ENCODE measurements at regions not wholly inside any gene's neighbourhood (a gene's known extent, or its start where the extent isn't known, plus 50 kb on each side); places are given as distances from the start of the nearest gene placed in this dataset.

DNA sequence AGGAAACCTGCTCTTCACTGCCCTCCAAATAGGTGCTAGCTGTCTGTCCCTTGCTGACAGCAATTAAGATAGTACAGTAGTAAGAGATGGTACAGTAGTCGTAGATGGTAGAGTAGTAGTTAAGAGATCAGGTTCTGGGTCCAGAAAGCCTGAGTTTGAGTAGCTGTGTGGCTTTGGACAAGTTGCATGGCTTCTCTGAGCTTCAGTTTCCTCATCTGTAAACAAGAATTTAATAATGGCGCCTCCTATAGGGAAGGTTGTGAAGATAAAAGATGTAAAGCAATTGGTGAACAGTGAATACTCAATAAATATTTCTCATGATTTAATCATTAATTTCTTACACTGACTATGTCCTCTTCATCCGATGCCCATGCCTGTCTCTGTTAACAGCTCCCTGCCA is 86.9 kb upstream of the BCL6 start (continued):
- TF ChIP-seq, protein P1, sequence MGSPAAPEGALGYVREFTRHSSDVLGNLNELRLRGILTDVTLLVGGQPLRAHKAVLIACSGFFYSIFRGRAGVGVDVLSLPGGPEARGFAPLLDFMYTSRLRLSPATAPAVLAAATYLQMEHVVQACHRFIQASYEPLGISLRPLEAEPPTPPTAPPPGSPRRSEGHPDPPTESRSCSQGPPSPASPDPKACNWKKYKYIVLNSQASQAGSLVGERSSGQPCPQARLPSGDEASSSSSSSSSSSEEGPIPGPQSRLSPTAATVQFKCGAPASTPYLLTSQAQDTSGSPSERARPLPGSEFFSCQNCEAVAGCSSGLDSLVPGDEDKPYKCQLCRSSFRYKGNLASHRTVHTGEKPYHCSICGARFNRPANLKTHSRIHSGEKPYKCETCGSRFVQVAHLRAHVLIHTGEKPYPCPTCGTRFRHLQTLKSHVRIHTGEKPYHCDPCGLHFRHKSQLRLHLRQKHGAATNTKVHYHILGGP (tag by site-specific recombination; IDR thresholded peaks at IDR 0.05): no peak
- TF ChIP-seq, protein P2, sequence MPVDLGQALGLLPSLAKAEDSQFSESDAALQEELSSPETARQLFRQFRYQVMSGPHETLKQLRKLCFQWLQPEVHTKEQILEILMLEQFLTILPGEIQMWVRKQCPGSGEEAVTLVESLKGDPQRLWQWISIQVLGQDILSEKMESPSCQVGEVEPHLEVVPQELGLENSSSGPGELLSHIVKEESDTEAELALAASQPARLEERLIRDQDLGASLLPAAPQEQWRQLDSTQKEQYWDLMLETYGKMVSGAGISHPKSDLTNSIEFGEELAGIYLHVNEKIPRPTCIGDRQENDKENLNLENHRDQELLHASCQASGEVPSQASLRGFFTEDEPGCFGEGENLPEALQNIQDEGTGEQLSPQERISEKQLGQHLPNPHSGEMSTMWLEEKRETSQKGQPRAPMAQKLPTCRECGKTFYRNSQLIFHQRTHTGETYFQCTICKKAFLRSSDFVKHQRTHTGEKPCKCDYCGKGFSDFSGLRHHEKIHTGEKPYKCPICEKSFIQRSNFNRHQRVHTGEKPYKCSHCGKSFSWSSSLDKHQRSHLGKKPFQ (tag by site-specific recombination; IDR thresholded peaks at IDR 0.05): no peak
- no peak for TF ChIP-seq ZNF16 (tag by site-specific recombination; IDR thresholded peaks at IDR 0.05; ENCODE audit: low read depth)

DNA sequence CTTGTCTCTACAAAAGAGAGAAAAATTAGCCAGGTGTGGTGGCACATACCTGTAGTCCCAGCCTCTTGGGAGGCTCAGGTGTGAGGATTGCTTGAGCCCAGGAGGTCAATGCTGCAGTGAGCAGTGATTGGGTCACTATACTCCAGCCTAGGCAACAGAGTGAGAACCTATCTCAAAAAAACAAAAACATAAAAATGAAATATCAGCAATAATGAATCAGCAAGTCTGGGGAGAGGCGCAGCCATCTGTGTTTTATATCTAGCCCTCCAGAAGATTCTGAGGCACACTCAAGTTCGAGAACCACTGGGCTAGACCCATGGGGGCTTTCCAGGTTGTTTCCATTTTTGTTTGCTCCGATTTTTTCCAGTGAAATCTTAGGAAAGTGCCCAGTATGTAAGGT is 88.1 kb upstream of the BCL6 start:
- no peak for TF ChIP-seq INSM2 (tag by site-specific recombination; IDR thresholded peaks at IDR 0.05)
- no peak for TF ChIP-seq FEZF1 (tag by site-specific recombination; IDR thresholded peaks at IDR 0.05)
- no peak for TF ChIP-seq SCRT1 (tag by site-specific recombination; IDR thresholded peaks at IDR 0.05; ENCODE audit: borderline replicate concordance)
- no peak for TF ChIP-seq ZNF366 (tag by site-specific recombination; conservative IDR thresholded peaks at IDR 0.05)
- TF ChIP-seq, protein P3, sequence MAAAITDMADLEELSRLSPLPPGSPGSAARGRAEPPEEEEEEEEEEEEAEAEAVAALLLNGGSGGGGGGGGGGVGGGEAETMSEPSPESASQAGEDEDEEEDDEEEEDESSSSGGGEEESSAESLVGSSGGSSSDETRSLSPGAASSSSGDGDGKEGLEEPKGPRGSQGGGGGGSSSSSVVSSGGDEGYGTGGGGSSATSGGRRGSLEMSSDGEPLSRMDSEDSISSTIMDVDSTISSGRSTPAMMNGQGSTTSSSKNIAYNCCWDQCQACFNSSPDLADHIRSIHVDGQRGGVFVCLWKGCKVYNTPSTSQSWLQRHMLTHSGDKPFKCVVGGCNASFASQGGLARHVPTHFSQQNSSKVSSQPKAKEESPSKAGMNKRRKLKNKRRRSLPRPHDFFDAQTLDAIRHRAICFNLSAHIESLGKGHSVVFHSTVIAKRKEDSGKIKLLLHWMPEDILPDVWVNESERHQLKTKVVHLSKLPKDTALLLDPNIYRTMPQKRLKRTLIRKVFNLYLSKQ (tag by site-specific recombination; IDR thresholded peaks at IDR 0.05; ENCODE audit: borderline replicate concordance): no peak
- TF ChIP-seq HOXD13 (CRISPR knock-in tag; IDR thresholded peaks at IDR 0.05; ENCODE audit: borderline replicate concordance): no peak
- no peaks in the 10 kb centered on the region for H3K4me1 ChIP-seq (ENCODE audit: control insufficient read depth, insufficient read depth, low read length)
- no peaks in the 10 kb centered on the region for H3K36me3 ChIP-seq (ENCODE audit: control insufficient read depth in 2 of 2, insufficient read depth in 1 of 2, low read length in 2 of 2)
- POLR2A ChIA-PET: no interaction called here
- no peaks in the 10 kb centered on the region for H3K9me3 ChIP-seq (ENCODE audit: control insufficient read depth, insufficient read depth, low read depth, low read length)
- no peak overlapping the region for H3K4me3 ChIP-seq (ENCODE audit: low read depth, low read length)
- no peak overlapping the region for H3K27ac ChIP-seq (ENCODE audit: extremely low read depth, low read depth, low read length)
- CTCF ChIA-PET: no interaction called here

DNA sequence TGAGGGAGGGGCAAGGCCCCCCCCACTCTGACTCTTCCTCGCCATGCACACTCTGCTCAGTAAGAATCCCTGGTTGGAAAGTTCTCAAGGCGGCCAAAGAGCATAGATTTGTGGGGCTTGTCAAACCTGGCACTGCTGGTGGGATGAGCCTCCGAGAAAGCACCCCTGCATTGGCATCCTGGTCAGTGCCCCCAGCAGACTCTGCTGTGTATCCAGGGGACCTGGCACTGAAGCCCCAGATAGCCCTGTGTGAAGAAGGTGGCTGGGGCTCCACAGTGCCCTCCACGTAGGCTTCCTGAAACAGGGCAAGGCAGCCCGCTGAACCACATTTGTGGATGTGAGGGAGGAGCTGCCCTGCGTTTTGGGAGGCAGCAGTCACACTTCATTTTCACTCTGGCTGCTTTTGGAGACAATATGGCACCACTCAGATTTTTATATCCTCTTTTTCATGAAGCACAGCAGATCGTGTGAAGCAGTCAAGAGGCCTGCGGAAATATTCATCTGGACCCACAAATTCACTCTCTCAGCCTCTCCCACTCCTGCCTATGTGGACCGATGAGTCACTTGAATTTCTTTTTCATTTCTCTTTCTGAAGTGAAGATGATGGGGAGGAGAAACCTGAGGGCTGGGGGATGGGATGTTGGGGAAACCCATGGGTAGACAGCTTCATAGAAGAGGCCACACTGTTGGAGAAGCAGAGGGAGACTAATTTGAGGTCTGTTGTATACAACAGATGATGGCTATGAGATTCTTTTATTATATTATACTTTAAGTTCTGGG is 88.7 kb upstream of the BCL6 start:
- ChIA-PET POLR2A (no interaction called here), CTCF (no interaction called here)
- Histone ChIP-seq H3K4me1 (ENCODE audit: control insufficient read depth, insufficient read depth, low read length) (no peaks in the 10 kb centered on the region), H3K4me3 (ENCODE audit: low read depth, low read length) (no peak overlapping the region), H3K36me3 (ENCODE audit: control insufficient read depth in 2 of 2, insufficient read depth in 1 of 2, low read length in 2 of 2) (no peaks in the 10 kb centered on the region), H3K9me3 (ENCODE audit: control insufficient read depth, insufficient read depth, low read depth, low read length) (no peaks in the 10 kb centered on the region), H3K27ac (ENCODE audit: extremely low read depth, low read depth, low read length) (no peak overlapping the region)
- TF ChIP-seq ZNF791 (tag by site-specific recombination; IDR thresholded peaks at IDR 0.05) (no peak), BCL11B (tag by site-specific recombination; IDR thresholded peaks at IDR 0.05; ENCODE audit: low read depth) (no peak), KLF7 (tag by site-specific recombination; IDR thresholded peaks at IDR 0.05; ENCODE audit: borderline replicate concordance) (no peak), PBX3 (CRISPR knock-in tag; IDR thresholded peaks at IDR 0.05) (no peak), ZNF488 (tag by site-specific recombination; IDR thresholded peaks at IDR 0.05) (no peak), INSM2 (tag by site-specific recombination; IDR thresholded peaks at IDR 0.05) (no peak), ZNF214 (tag by site-specific recombination; IDR thresholded peaks at IDR 0.05; ENCODE audit: borderline replicate concordance) (no peak), ZNF221 (tag by site-specific recombination; IDR thresholded peaks at IDR 0.05; ENCODE audit: borderline replicate concordance) (no peak)
- TF ChIP-seq, protein P4, sequence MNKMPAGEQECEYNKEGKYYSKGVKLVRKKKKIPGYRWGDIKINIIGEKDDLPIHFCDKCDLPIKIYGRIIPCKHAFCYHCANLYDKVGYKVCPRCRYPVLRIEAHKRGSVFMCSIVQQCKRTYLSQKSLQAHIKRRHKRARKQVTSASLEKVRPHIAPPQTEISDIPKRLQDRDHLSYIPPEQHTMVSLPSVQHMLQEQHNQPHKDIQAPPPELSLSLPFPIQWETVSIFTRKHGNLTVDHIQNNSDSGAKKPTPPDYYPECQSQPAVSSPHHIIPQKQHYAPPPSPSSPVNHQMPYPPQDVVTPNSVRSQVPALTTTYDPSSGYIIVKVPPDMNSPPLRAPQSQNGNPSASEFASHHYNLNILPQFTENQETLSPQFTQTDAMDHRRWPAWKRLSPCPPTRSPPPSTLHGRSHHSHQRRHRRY (tag by site-specific recombination; IDR thresholded peaks at IDR 0.05): no peak
- TF ChIP-seq, protein P5, sequence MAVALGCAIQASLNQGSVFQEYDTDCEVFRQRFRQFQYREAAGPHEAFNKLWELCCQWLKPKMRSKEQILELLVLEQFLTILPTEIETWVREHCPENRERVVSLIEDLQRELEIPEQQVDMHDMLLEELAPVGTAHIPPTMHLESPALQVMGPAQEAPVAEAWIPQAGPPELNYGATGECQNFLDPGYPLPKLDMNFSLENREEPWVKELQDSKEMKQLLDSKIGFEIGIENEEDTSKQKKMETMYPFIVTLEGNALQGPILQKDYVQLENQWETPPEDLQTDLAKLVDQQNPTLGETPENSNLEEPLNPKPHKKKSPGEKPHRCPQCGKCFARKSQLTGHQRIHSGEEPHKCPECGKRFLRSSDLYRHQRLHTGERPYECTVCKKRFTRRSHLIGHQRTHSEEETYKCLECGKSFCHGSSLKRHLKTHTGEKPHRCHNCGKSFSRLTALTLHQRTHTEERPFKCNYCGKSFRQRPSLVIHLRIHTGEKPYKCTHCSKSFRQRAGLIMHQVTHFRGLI (tag by site-specific recombination; IDR thresholded peaks at IDR 0.05): no peak

All from HEK293 (cell line).